D721Med (cell line): ENCODE measurements at regions not wholly inside any gene's neighbourhood (a gene's known extent, or its start where the extent isn't known, plus 50 kb on each side); places are given as distances from the start of the nearest gene placed in this dataset.

Experiments
- DNase-seq: peaks from one replicate; pipeline ENCODE4 v3.0.0; 2011; ENCODE audit warnings: low spot score; ENCODE audit not compliant: insufficient read length
- FAIRE-seq: peaks from 2 replicates; lab custom pipeline; 2011; peaks lifted over from hg19 to GRCh38; lab: Jason Lieb, UNC
- CTCF ChIP-seq: IDR thresholded peaks from 2 replicates; pipeline ENCODE4 v1.5.1; 2012; ENCODE audit warnings: mild to moderate bottlenecking, control low read depth; ENCODE audit not compliant: insufficient read depth; ENCODE audit errors: missing control alignments

GRCh38 chr16:9170470-9170869, 79.0 kb downstream of the HAPSTR1 start:
- DNase-seq = no peak
- FAIRE-seq = no peak
- no peak for TF ChIP-seq CTCF

- no peak for TF ChIP-seq CTCF
- DNase-seq = no peak
- FAIRE-seq = no peak
These were observed 85.3 kb downstream of the HAPSTR1 start for GRCh38 chr16:9176547-9177418.

GRCh38 chr16:9177861-9178260, 86.4 kb downstream of the HAPSTR1 start:
- no peak for TF ChIP-seq CTCF
- DNase-seq = no peak
- no peak for FAIRE-seq

- FAIRE-seq = no peak
- DNase-seq = no peak
- no peak for TF ChIP-seq CTCF
These were observed 92.4 kb downstream of the HAPSTR1 start for GRCh38 chr16:9183682-9184353.

- FAIRE-seq = no peak
- no peak for TF ChIP-seq CTCF
- DNase-seq = no peak
These were observed 92.9 kb downstream of the HAPSTR1 start for GRCh38 chr16:9184354-9184690.

GRCh38 chr16:9185381-9185780, 93.9 kb downstream of the HAPSTR1 start:
- FAIRE-seq (no peak), DNase-seq (no peak)
- TF ChIP-seq CTCF = no peak

- TF ChIP-seq CTCF = no peak
- FAIRE-seq = no peak
- no peak for DNase-seq
These were observed 94.6 kb downstream of the HAPSTR1 start for GRCh38 chr16:9186061-9186460.
